OCI-LY3 (cell line): ENCODE measurements at regions not wholly inside any gene's neighbourhood (a gene's known extent, or its start where the extent isn't known, plus 50 kb on each side); places are given as distances from the start of the nearest gene placed in this dataset.

Experiments
- H2AFZ ChIP-seq: fragments of 200-600, 300-600 bp; shearing (Covaris generic); 2 replicates; pipeline ENCODE4 v1.6.0; 2014; ENCODE audit warnings: antibody characterized with exemption, low read depth, low read length
- H3K27ac ChIP-seq: fragments of 200-600, 300-600 bp; sonication (generic); 2 replicates; pipeline ENCODE4 v1.5.1; 2014; ENCODE audit warnings: mild to moderate bottlenecking, low read length, moderate library complexity, mixed read lengths
- H3K27me3 ChIP-seq: fragments of 200-600, 300-600 bp; sonication (generic); 2 replicates; pipeline ENCODE4 v1.6.1; 2014; ENCODE audit warnings: low read depth, low read length, mixed read lengths
- H3K36me3 ChIP-seq: fragments of 200-600, 300-600 bp; sonication (generic); replicated peaks from 2 replicates; pipeline ENCODE3; 2014; ENCODE audit warnings: low read depth, low read length, mixed read lengths
- H3K4me1 ChIP-seq: fragments of 300-600, 200-600 bp; sonication (generic); 2 replicates; pipeline ENCODE4 v1.6.1; 2014; ENCODE audit warnings: low read length, mixed read lengths
- H3K4me2 ChIP-seq: fragments of 200-600, 300-600 bp; sonication (generic); 2 replicates; pipeline ENCODE4 v1.6.1; 2014; ENCODE audit warnings: low read length, mixed read lengths
- H3K4me3 ChIP-seq: fragments of 300-600, 200-600 bp; sonication (generic); 2 replicates; pipeline ENCODE4 v1.5.1; 2014; ENCODE audit warnings: antibody characterized with exemption, mild to moderate bottlenecking, low read length, moderate library complexity
- H3K79me2 ChIP-seq: fragments of 300-600, 200-600 bp; shearing (Covaris generic); 2 replicates; pipeline ENCODE4 v1.6.1; 2014; ENCODE audit warnings: mild to moderate bottlenecking, low read length, mixed read lengths
- H3K9ac ChIP-seq: fragments of 300-600, 200-600 bp; shearing (Covaris generic); 2 replicates; pipeline ENCODE4 v1.6.0; 2014; ENCODE audit warnings: mild to moderate bottlenecking, low read length, moderate library complexity
- H3K9me3 ChIP-seq: fragments of 200-600, 300-600 bp; shearing (Covaris generic); 2 replicates; pipeline ENCODE4 v1.6.1; 2014; ENCODE audit warnings: low read length, mixed read lengths; ENCODE audit not compliant: insufficient read depth
- H4K20me1 ChIP-seq: fragments of 200-600, 300-600 bp; sonication (generic); 2 replicates; pipeline ENCODE4 v1.6.1; 2016; ENCODE audit warnings: low read length, mixed read lengths; ENCODE audit not compliant: insufficient read depth
- CTCF ChIP-seq: fragments of 200-600, 300-600 bp; sonication (generic); IDR thresholded peaks from 2 replicates; pipeline ENCODE4 v1.5.1; 2014; ENCODE audit warnings: antibody characterized with exemption, low read length, low read depth
- EZH2phosphoT487 ChIP-seq: fragments of 200-600 bp; shearing (Covaris generic); IDR thresholded peaks from 2 replicates; pipeline ENCODE4 v1.6.1; 2018; ENCODE audit warnings: antibody characterized with exemption, mixed run types, low read depth

DNA sequence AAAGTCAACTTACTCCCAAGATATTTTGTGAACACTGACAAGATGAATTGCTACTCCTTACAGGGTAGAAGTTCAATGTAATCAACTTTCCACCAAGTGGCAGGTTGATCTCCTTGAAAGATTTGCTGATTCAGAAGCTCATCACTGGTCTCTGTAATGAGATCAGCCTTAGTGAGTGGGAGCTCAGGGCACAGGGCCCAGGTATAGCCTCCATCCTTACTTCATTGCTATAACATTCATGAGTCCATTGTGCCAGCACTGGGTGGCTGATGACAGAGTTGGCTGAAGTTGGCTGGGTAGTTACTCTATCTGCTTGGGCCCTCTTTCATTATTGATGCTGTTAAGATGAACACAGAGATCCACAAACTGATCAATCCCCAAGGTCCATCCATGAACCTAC, 379.0 kb downstream of the IRS1 start:
- Histone ChIP-seq H3K9me3 (no peaks in the 10 kb centered on the region), H3K36me3 (no peaks in the 10 kb centered on the region), H3K4me2 (no peak overlapping the region), H3K27me3 (peaks cover 28% of the 10 kb centered on the region), H3K79me2 (no peaks in the 10 kb centered on the region), H3K4me3 (no peak overlapping the region), H3K4me1 (peaks cover 16% of the 10 kb centered on the region), H3K27ac (no peak overlapping the region), H3K9ac (no peak overlapping the region), H2AFZ (no peak overlapping the region), H4K20me1 (0 out of 2 replicates have a peak, but pooled peaks cover 3% of the 10 kb centered on the region)
- TF ChIP-seq EZH2phosphoT487 (no peak), CTCF (no peak)

DNA sequence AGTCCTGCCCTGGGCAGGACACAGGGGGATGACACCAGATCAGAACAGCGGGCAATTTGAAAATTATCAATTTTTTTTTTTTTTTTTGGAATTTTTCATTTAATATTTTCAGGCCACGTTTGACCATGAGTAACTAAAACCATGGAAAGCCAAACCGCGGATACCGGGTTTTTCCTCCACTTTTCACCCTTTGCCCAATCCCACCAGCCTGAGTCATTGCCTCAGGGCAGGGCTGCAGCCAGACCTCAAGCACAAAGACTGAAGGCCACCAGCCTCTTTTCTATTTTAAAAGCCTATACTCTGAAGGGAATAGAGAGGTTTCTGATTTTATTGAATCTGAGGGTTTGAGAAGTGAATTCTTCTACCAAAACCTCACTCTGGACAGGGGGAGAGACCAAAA, 381.1 kb downstream of the IRS1 start:
- Histone ChIP-seq H2AFZ (no peak overlapping the region), H3K9ac (no peak overlapping the region), H3K27me3 (peaks cover 8% of the 10 kb centered on the region; the same call in 1 of the 2 replicates), H3K4me3 (no peak overlapping the region), H3K9me3 (no peaks in the 10 kb centered on the region), H3K79me2 (no peaks in the 10 kb centered on the region), H3K4me1 (peaks cover 8% of the 10 kb centered on the region), H4K20me1 (no peaks in the 10 kb centered on the region), H3K36me3 (no peaks in the 10 kb centered on the region), H3K4me2 (no peak overlapping the region), H3K27ac (no peak overlapping the region)
- TF ChIP-seq CTCF: no peak
- TF ChIP-seq EZH2phosphoT487: no peak

DNA sequence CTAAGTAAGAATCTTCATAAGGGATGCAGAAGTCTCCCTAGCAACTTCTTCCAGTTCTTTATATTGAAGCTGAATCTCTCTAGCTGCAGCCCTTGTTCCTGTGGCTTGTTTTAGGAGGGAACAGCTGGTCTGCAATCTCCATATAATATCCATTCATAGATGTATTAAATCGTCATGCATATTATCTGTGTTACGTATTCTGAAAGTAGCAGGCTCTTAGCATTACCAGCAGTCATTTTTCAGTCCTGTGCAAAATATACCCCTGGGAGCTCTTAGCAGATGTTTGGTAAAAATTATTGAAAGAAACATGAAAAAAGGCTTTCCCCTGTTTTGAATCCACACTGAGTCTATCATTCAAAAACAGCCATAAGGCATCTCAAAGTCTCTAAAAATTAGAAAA, 385.3 kb downstream of the IRS1 start:
- H3K36me3 ChIP-seq: no peaks in the 10 kb centered on the region
- H3K4me2 ChIP-seq: no peak overlapping the region
- H2AFZ ChIP-seq: no peak overlapping the region
- no peak overlapping the region for H3K4me3 ChIP-seq
- H3K27ac ChIP-seq: no peak overlapping the region
- H4K20me1 ChIP-seq: no peaks in the 10 kb centered on the region
- no peak for TF ChIP-seq EZH2phosphoT487
- TF ChIP-seq CTCF: no peak
- H3K4me1 ChIP-seq: no peaks in the 10 kb centered on the region
- no peaks in the 10 kb centered on the region for H3K27me3 ChIP-seq
- no peaks in the 10 kb centered on the region for H3K79me2 ChIP-seq
- H3K9ac ChIP-seq: no peak overlapping the region
- H3K9me3 ChIP-seq: no peaks in the 10 kb centered on the region

- no peak overlapping the region for H3K9ac ChIP-seq
- H3K9me3 ChIP-seq: no peaks in the 10 kb centered on the region
- H3K27me3 ChIP-seq: no peaks in the 10 kb centered on the region
- H3K4me3 ChIP-seq: no peak overlapping the region
- no peaks in the 10 kb centered on the region for H3K79me2 ChIP-seq
- no peak overlapping the region for H3K4me2 ChIP-seq
- no peaks in the 10 kb centered on the region for H4K20me1 ChIP-seq
- H3K4me1 ChIP-seq: no peaks in the 10 kb centered on the region
- TF ChIP-seq CTCF: no peak
- no peaks in the 10 kb centered on the region for H3K36me3 ChIP-seq
- no peak overlapping the region for H2AFZ ChIP-seq
- H3K27ac ChIP-seq: no peak overlapping the region
These were observed 386.0 kb downstream of the IRS1 start for GRCh38 chr2:226413498-226414130.
